ENCODE measurements at regions not wholly inside any gene's neighbourhood (a gene's known extent, or its start where the extent isn't known, plus 50 kb on each side); places are given as distances from the start of the nearest gene placed in this dataset.

DNA sequence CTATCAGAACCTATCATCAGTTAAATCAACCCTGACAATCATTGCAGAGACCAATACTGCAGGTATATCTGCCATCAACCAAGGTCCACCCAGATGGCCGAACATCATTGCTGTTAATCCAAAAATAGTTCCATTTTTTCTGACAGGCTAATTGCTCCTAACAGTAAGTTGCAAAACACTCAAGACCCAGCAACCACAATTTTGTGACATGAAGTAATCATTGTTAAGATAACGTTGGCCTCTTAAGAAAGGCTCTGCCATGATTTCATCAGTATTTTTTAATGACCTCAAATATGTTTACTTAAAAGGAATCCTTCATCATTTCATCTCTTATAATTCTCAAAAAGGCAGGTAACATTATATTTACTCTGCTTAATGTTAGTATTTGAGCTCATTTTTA is 553.4 kb upstream of the POM121L12 start:
- ChIA-PET CTCF (no interaction called here), POLR2A (no interaction called here)
- no peak for DNase-seq (ENCODE audit: extremely low spot score)
- no peak for TF ChIP-seq CTCF (IDR thresholded peaks at IDR 0.05; ENCODE audit: control extremely low read depth, extremely low read depth, low read depth, missing control alignments)

DNA sequence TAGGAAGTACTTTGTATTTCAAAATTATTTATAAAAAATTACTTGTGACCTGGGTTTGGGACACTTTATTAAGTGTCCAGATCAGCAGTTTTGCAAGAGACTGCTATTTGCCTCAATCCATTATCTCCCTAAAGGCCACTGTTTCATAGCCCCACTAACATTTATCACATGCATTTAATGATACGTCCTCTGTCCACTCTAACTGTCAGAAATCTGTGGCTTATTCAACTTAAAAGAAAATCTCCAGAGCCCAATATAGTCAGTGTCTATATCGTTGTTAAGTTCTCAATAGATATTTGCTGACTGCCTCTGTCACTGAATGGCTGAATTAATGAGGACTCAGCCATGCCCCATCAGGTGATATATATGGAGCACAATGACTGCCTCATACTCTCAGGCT is 553.9 kb upstream of the POM121L12 start:
- ChIA-PET POLR2A (no interaction called here), CTCF (no interaction called here)
- no peak for TF ChIP-seq CTCF (IDR thresholded peaks at IDR 0.05; ENCODE audit: control extremely low read depth, extremely low read depth, low read depth, missing control alignments)
- no peak for DNase-seq (ENCODE audit: extremely low spot score)

DNA sequence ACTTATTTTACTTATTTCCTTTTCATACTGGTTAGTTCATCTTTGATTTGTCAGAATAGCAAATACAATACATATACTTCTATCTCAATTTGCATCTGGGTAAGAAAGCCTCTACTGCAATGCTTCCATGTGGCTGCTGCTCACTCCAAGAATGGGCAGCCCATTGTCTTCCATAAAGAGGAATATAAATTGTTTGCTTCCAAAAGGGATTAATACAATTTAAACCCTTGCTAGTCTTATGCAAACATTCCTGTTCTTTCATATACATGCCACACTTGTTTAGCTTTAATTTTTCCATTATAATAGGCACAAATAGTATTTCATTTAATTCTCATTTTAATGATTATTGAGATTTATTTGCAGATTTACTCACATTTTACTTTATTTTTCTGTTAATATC is 555.4 kb upstream of the POM121L12 start:
- ChIA-PET POLR2A (no interaction called here), CTCF (no interaction called here)
- no peak for TF ChIP-seq CTCF (IDR thresholded peaks at IDR 0.05; ENCODE audit: control extremely low read depth, extremely low read depth, low read depth, missing control alignments)
- no peak for DNase-seq (ENCODE audit: extremely low spot score)

GRCh38 chr7:52475001-52475582 is 560.3 kb upstream of the POM121L12 start:
- ChIA-PET CTCF (no interaction called here), POLR2A (no interaction called here)
- no peak for TF ChIP-seq CTCF (IDR thresholded peaks at IDR 0.05; ENCODE audit: control extremely low read depth, extremely low read depth, low read depth, missing control alignments)
- no peak for DNase-seq (ENCODE audit: extremely low spot score)

GRCh38 chr7:52473756-52474155 is 561.7 kb upstream of the POM121L12 start:
- no peak for DNase-seq (ENCODE audit: extremely low spot score)
- CTCF ChIA-PET, result no interaction called here
- POLR2A ChIA-PET, result no interaction called here
- no peak for TF ChIP-seq CTCF (IDR thresholded peaks at IDR 0.05; ENCODE audit: control extremely low read depth, extremely low read depth, low read depth, missing control alignments)

DNA sequence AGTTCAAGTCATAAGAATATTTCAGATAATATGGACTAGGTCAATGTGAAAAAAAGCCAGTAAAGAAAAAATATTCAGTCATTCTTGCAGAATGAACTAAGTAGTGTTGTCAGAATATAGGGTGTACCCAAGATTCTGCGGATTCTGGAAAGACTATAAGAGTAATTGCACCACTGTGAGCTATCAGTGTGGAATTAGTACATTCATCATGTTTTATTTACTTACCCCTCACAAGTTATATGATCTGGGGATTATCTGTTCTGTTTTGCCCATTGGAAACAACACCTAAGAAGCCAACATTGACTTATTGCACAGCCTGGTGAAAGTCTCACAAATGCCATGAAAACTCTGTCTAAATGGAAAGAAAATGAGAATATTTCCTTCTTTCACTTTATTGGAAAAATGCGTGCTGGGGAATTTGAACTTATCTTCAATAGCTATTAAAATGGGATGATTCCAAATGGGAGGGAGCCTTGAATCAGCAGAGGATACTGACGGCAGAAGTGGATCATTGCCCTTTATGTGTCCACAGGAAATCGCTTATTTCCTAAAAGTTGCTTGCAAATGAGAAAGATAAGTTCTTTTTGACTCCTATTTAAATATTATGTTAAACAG is 563.3 kb upstream of the POM121L12 start:
- DNase-seq (ENCODE audit: extremely low spot score), result no peak
- TF ChIP-seq CTCF (IDR thresholded peaks at IDR 0.05; ENCODE audit: control extremely low read depth, extremely low read depth, low read depth, missing control alignments), result no peak
- ChIA-PET POLR2A (no interaction called here), CTCF (no interaction called here)
